ENCODE measurements at regions not wholly inside any gene's neighbourhood (a gene's known extent, or its start where the extent isn't known, plus 50 kb on each side); places are given as distances from the start of the nearest gene placed in this dataset.
"Not testable (repeated sequence)": the region's sequence is repeated elsewhere in the genome, so short reads cannot be mapped to it uniquely, and the experiment has no call there.

DNA sequence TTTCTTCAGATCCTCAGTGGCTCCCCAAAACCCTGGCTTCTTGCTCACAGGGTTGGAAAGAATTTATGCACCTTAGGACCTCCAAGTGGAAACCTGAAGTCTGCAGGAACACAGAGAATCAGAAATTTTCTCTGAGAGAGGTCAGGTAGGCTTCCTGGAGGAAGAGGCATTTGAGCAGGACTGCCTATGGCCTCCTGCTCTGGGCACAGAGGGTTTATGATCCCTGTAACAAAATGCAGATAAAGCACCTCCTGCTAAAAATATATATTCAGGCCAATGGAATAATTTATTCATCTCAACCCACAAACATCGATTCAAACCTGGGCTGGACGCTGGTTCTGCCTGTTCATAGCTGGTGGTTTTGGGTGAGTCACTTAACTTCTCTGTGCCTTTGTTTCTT lies 68.1 kb upstream of the FGF3 start:
- DNase-seq = no peak

- no peak for DNase-seq
These were observed 68.7 kb upstream of the FGF3 start for GRCh38 chr11:69887841-69888427.

- DNase-seq = peak; percentile 70
These were observed 69.4 kb upstream of the FGF3 start for GRCh38 chr11:69888483-69889181.

- no peak for DNase-seq
These were observed 70.4 kb upstream of the FGF3 start for GRCh38 chr11:69889400-69890318.

GRCh38 chr11:69890476-69890875 lies 71.3 kb upstream of the FGF3 start:
- DNase-seq = no peak

- no peak for DNase-seq
These were observed 72.4 kb upstream of the FGF3 start for GRCh38 chr11:69891421-69892236.

GRCh38 chr11:69892237-69892985 lies 73.2 kb upstream of the FGF3 start:
- peak; percentile 17 for DNase-seq

GRCh38 chr11:69892986-69893555 lies 73.9 kb upstream of the FGF3 start:
- peak; percentile 75 for DNase-seq

GRCh38 chr11:69893631-69894030 lies 74.4 kb upstream of the FGF3 start:
- DNase-seq = no peak

- no peak for DNase-seq
These were observed 75.0 kb upstream of the FGF3 start for GRCh38 chr11:69894181-69894611.

DNA sequence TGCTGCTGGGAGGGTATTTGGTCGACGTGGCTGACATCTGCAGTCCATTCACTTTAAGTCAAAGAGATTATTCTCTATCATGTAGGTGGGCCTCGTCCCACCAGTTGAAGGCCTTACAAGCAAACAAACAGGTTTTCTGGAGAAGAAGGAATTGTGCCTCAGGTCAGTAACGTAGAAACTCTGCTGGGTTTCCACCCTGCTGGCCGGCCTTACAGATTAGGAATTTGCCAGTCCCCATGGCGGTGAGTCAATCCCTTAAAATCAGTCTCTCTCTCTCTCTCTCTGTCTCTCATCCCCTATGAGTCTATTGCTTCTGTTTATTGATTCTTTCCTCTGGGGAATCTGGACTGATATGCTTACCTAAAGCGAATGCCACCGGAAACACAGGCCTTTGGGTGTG lies 75.4 kb upstream of the FGF3 start:
- no peak for DNase-seq

- no peak for DNase-seq
These were observed 77.0 kb upstream of the FGF3 start for GRCh38 chr11:69896250-69896649.

DNA sequence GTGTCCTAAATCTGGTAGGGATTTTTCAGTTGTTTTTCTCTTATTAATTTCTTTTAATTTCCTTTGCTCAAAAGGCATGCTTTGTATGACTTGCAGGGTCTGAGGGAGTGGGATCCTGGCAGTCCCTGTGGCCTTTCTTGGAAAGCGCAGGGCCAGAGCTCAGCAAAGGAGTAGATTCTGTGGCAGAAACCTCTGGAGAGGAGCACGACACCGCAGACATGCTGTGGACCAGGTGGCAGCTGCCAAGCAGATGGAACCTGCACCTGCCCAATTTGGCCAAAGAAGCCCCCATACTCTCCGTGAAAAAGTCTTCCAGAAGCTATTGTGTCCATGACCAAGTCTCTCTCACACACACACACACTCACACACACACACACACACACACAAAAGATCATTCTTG lies 78.9 kb upstream of the FGF3 start:
- DNase-seq = no peak

GRCh38 chr11:69899957-69900821 lies 81.0 kb upstream of the FGF3 start:
- DNase-seq = no peak

GRCh38 chr11:69900822-69901302 lies 81.6 kb upstream of the FGF3 start:
- DNase-seq = not testable (repeated sequence)

- no peak for DNase-seq
These were observed 83.1 kb upstream of the FGF3 start for GRCh38 chr11:69902337-69902736.

GRCh38 chr11:69903211-69903610 lies 84.0 kb upstream of the FGF3 start:
- DNase-seq = no peak

DNA sequence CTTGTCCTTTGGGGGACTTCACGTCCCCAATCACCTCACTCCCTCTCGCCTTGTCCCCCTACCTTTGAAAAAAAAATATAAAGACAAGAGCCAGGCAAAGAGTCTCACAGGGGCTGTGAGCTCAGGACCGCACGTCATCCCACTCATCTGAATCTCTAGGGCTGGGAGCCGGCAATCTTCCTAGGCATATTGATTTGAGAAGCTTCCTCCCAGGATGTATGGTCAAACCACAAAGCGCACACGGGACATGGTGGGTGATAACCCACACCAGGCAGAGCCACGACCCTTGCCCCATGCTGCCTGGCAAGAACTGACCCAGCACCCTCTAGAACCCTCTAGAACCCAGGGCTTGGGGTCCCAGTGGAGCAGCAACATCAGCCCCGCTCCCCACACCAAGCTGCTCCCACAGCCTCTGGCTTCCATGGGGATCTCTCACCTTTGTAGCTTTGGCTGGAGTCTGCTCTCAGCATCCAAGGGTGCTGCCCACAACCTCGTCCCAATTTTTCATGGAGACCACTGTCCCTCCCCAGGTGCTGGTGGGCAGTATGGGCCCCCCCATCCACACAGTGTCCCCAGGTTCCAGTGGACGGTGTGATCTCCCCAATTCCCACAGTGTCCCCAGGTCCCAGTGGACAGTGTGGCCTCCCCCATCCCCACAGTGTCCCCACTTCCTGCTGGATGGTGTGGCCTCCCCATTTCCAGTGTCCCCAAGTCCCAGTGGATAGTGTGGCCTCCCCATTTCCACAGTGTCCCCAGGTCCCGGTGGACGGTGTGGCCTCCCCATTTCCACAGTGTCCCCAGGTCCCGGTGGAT lies 85.2 kb upstream of the FGF3 start:
- no peak for DNase-seq

- no peak for DNase-seq
These were observed 85.8 kb upstream of the FGF3 start for GRCh38 chr11:69904974-69905535.
